Right ventricle myocardium superior (tissue), 1 donor: ENCODE measurements at regions not wholly inside any gene's neighbourhood (a gene's known extent, or its start where the extent isn't known, plus 50 kb on each side); places are given as distances from the start of the nearest gene placed in this dataset.
"Not testable (repeated sequence)": the region's sequence is repeated elsewhere in the genome, so short reads cannot be mapped to it uniquely, and the experiment has no call there.

Experiments used
- ATAC-seq: fragments of 200-7000 bp; cut with Tn5 transposase; one replicate; pipeline ENCODE4 v1.9.1; 2020; ENCODE audit warnings: mild to moderate bottlenecking; ENCODE audit not compliant: poor library complexity
- DNase-seq: peaks from one replicate; pipeline ENCODE4 v3.0.0-alpha.2; 2020
- intact Hi-C: fragments of 100-400 bp; cut with DNase I; formaldehyde crosslinking; loops from one replicate; pipeline ENCODE4 v1.11.2; 2022
- donor health status: DM: no; HTN: yes; CAD: no; lungs with severe emphysema.

DNA sequence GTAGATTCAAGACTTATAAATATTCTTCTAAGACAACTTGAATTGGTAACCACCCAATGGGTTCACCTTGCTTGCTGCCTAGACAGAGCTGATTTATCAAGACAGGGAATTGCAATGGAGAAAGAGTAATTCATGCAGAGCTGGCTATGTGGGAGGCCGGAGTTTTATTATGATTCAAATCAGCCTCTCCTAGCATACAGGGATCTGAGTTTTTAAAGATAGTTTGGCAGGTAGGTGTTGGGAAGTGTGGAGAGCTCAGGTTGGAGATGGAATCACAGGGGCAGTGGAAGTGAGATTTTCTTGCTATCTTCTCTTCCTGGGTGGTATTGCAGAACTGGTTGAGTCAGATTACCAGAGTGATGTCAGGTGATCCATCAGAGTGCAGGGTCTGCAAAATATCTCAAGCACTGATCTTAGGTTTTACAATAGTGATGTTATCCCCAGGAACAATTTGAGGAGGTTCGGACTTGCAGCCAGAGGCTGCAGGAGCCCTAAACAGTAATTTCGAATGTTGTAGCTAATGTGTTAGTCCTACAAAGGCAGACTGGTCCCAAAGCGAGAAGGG lies 1448.6 kb upstream of the RAG2 start:
- ATAC-seq, result no peak
- intact Hi-C loops, result no loop called here
- DNase-seq, result no peak

DNA sequence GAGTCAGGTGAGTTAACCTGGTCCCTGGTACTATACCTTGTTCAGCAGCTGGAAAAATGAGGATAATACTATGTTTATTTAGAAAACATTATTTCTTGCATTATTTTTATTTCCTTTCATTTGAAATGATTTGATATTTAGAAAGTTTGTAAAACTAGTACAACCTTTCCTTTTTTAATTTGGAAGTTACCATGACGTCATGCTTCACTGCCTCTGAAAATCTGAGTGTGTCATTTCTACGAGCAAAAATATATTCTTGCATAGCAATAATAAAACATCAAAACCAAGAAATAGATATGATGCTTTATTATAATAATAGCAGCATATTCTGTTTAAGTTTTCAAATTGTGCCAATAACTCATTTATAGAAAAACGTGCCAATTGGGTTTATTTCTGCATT lies 1445.0 kb upstream of the RAG2 start:
- intact Hi-C loops, result no loop called here
- DNase-seq (no peak), ATAC-seq (no peak)

DNA sequence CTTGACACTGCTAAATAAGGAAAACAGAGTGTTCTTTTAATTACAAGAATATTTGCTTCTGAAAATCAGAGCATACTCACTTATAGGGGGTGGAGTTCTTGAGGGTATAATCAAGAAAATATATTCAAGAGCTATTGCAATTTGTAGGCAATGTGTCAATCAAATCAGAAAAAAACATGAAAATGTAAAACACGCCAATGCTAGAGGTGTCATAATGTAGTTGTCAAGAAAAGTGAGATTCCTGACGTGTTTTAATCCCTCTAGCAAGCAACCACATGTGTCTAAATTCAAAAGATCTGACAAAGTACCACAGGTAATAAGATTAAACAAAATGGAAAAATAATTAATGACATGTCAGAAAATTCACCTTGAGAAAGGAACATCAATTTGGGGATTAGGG lies 1440.7 kb upstream of the RAG2 start:
- DNase-seq, result no peak
- ATAC-seq, result no peak
- intact Hi-C loops, result no loop called here

DNA sequence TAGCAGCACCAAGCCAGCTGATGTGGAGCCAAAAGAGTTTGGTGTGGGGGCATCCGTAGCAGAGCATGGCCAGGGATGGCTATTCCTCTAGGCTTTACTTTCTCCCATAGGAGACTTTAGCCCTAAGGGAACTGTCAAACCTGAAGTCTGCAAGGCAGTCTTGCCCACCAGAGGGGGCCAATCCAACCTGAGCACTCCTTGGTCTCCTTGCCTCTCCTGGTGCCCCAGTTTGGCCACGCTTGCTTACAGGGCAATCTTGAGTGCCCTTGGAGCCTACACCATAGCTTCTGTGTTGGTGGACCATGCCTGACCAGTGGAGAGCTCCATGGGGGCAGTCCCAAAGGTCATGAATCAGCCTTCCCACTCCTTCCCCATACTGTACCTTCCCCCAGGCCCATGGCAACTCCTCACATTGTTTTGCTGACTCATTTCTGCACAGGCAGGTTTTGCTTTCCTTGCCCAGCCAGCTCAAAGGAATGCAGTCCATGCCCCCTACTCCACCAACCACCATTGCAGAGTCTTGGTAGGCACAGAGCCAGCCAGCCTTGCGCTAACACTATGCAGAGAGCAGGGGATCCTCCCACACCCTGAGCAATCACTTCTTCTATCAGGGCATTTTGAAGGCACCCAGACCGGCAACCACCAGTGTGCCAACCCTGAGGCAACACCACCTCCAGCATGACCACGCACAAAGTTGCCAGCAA lies 1421.2 kb upstream of the RAG2 start:
- no peak for DNase-seq

DNA sequence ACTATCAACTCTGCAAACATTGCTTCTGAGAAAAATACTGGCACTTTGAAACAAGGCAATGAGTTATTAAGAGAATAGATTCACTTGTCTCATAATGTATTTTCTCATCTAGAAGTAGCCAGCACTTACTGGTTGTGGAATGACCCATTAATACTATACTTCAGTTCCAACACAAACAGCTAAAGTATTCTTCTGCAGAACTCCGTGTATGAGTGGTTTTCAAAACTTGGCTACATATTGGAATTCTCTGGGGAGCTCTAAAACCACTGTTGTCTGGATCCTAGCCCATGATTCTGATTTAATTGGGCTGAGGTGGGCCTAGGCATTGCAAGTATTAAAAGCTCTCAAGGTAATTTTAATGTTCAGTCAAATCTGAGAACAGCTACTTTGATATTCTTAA lies 1416.4 kb upstream of the RAG2 start:
- ATAC-seq (peak; percentile 74), DNase-seq (no peak)
- intact Hi-C loops, result no loop called here

More for the DNA sequence above, 1421.2 kb upstream of the RAG2 start:
- intact Hi-C loops, result no loop called here
- ATAC-seq, result no peak

DNA sequence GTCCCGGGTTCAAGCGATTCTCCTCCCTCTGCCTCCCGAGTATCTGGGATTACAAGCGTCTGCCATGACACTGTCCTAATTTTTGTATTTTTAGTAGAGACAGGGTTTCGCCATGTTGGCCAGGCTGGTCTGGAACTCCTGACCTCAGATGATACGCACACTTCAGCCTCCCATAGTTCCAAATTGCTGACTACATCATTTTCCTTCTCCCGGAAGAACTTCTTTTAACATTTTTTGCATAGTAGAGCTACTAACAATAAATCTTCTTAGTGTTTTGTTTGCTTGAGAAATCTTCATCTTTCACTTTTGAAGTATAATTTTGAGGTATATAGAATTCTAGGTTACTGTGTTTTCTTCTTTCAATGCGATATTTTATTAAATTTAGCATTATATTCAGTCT lies 1415.1 kb upstream of the RAG2 start:
- DNase-seq (no peak), ATAC-seq (no peak)
- intact Hi-C loops, result no loop called here

DNA sequence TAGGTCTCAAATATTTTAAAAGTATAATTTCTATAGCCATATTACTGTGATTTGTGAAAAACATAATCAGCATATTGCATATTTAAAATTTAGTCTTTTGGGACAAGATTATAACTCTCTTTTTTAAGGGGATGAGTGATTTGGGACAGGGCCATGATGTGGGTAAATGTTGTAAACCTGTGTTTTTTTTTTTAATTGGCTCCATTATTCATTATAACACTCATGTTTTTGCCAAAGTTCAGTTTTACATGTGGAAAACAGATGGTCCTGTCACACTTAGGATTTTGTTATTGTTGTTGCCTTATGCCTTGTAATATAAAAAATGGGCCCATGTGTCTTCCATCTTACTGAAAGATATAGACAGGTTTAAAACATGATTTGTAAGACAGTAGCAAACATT lies 1413.5 kb upstream of the RAG2 start:
- no peak for ATAC-seq
- no peak for DNase-seq
- intact Hi-C loops, result no loop called here

DNA sequence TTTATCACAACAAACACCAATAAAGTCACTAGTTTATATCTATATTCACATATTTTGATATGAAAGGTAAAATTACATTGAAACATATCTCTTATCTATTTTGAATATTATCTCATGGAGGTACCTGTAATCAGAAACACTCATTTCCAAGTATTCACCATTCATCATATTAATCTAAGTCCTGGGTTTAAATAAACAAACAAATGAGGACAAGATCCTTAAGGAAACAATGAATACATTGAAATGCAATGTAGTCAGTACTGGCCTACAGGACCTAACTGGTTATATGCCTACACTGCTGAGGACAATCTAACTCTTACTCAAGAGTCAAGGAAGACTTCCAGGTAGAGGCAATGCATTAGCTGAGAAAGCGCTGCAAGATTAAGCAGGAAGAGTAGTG lies 1411.9 kb upstream of the RAG2 start:
- intact Hi-C loops, result no loop called here
- DNase-seq, result no peak
- ATAC-seq, result no peak

DNA sequence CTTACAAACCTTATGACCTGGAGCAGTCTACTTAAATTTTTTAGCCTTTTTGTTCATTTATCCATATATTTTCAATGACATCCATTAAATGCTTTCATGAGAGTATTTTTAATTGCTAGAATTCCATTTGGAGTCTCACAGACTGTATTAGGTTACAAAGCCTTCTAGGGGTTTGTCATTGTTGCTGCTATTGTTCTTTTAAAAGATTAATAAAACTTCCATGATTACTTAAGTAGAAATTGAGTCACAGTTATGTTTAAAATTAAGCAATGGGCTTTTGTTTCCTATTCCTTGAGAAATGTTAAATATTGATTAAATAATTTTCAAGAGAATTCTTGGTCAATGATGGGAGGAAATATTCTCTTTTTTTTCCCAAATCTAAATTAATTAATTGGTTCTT lies 1408.4 kb upstream of the RAG2 start:
- DNase-seq (no peak), ATAC-seq (no peak)
- intact Hi-C loops, result no loop called here

DNA sequence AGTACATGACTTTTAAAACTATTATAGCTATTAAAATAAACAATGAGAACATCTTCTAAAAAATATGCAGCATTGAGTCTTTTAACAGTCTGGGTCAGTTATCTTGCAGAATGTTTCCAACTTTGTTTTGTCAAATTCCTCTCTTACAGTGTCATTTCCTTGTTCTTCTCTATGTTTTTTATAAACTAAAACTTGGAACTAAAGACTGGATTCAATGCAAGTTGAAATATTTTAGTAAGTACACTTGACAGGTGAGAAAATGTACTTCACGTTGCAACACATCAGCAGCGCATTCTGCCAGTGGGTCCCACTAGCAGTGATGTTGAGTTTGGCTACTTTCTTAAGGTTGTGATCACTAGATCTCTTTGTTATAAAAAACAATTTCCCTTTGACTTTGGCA lies 1407.6 kb upstream of the RAG2 start:
- DNase-seq (no peak), ATAC-seq (no peak)
- intact Hi-C loops, result no loop called here

DNA sequence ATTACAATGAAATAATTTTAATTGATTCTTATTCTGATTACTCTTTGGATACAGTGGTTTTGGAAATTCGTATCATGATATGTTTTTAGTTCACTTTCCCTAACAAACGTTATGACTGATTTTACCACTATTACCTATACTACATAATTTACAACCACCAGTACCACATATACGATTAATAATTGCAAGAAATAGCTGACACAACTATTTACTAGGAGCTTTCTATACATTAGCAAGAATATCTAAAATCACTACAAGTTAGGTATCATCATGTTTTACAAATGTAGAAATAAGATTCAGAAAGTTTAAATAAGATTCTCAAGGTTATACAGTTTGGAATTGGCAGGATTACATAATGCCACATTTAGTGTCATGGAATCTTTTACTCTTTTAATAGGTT lies 1401.1 kb upstream of the RAG2 start:
- ATAC-seq (no peak), DNase-seq (no peak)
- intact Hi-C loops, result no loop called here

DNA sequence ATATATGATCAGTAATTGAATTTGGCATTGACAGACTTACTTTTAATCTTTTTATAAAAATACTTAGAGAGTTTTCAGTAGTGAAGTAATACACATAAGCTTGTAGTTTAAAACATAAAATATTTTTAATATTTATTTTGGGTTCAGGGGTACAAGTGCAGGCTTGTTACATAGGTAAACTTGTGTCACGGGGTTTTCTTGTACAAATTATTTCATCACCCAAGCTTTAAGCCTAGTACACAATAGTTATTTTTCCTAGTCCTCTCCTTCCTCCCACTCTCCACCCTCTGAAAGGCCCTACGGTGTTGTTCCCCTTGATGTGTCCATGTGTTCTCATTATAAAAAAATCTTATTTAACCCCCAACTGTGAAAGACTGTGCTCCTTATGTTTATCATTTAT lies 1397.8 kb upstream of the RAG2 start:
- no peak for DNase-seq
- intact Hi-C loops, result no loop called here
- ATAC-seq, result no peak

DNA sequence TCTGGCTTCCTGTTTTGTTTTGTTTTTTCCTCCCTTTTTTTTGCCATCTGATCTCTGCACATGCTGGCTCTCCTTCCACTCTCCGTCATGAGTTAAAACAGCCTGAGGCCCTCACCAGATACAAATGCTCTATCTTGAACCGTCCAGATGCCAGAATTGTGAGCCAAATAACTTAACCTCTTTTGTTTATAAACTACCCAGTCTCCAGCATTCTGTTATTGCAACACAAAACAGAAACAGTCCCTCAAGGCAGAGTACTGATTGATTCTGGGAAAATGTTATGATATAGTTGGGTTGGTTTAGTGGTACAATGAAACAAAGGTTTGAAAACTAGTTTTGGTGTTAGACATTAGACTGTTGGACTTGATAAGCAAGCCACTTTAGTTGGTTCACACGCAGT lies 1390.0 kb upstream of the RAG2 start:
- peak; percentile 92 for ATAC-seq
- intact Hi-C loops, result no loop called here
- no peak for DNase-seq

DNA sequence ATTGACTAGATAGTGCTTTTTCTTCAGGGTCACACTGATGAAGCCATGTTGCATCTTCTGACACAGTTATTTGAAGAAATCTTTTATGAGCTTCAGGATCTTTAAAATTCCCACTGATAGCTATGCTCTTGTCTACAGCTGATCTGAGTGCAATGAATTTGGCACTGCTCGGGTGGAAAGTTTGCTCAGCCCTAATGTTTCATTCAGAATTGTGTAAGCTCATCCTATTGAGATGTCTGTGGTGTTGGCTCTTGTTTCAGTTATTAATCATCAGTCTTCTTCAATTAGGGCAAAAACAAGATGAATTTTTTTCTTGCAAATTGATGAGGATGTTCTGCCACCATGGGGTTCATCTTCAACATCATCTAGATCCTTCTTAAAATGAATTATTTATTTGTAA lies 1387.0 kb upstream of the RAG2 start:
- no peak for ATAC-seq
- intact Hi-C loops, result no loop called here
- no peak for DNase-seq

DNA sequence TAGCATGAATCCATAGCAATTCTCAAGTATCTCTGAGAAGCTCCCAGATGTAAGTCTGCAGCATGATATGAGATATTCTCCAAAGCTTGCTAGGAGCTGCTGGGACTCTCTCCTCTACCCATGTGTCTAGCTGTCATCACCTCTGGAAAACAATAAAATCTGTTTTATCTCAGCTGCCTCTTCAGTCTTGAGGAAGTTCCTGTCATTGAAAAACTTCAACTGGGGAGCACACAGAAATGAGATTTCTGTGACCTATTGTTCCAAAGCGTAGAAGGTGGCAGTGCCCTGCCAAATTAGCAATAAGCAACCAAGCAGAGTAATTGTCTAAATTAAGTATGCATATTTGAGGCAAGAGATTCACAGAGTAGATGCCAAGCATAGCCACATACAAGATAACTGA lies 1380.6 kb upstream of the RAG2 start:
- peak; percentile 36 for ATAC-seq
- intact Hi-C loops, result no loop called here
- DNase-seq, result no peak

DNA sequence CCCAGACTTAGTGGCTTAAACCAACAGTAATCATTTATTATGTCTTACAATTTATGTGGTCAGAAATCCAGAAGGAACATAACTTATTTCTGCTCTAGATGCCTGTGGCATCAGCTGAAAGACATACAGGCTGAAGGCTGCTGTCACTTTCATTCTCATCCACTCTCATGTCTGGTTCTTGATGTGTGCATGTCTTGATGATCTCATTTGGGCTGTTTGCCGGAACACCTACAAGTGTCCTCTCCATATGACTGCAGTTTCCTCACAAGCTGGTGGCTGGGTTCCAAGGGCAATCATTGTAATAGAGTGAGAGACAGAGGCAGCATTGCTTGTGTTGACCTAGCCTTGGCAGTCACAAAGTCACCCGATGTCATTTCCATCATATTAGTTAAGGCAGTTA lies 1375.9 kb upstream of the RAG2 start:
- intact Hi-C loops, result no loop called here
- DNase-seq (no peak), ATAC-seq (no peak)

DNA sequence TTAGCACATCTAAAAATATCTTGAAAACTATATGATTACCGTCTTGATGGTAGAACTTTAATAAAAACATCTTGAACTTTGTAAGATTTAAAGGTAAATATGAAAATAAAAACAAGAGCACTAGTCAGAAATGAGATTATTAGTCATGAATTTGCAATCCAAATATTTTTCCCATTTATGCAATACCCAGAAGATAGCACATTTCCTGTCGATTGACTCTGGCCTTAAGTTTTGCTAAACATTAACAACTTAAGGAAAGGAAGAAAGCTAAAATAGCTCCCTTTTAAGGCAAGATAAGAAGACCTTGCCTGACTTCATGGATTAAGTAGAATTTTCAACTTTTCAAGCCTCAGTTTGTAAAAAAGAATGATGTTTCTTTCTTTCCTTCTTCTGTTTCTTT lies 1374.7 kb upstream of the RAG2 start:
- no peak for ATAC-seq
- intact Hi-C loops, result no loop called here
- DNase-seq, result no peak

DNA sequence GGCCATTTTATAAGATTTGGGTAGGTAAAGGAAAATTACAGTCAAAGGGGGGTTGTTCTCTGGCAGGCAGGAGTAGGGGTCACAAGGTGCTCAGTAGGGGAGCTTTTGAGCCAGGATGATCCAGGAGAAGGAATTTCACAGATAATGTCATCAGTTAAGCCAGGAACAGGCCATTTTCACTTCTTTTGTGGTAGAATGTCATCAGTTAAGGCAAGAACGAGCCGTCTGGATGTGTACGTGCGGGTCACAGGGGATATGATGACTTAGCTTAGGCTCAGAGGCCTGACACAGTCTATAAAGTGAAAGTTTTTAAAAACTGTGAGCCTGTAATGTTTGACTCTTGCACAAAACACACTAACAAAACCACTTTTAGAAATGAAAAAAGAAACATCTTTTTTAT lies 1371.3 kb upstream of the RAG2 start:
- intact Hi-C loops, ATAC-seq, DNase-seq: not testable (repeated sequence)

DNA sequence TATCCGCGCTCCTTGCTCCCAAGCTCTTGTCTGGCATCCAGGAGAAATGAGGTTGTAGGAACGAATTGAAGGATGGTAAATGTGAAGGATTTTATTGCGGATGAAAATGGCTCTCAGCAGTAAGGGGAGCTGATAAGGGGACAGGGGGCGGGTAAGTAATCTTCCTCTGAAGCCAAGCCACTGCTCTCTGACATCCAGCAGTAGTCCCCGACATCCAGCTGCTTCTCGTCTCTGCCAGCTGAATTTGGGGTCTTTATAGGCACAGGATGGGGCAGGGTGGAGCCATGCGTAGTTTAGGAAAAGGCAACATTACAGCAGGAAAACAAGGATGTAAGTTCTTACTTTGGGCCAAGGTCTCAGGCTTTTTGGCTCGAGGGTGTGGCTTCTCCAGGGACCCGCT lies 1370.1 kb upstream of the RAG2 start:
- ATAC-seq (no peak), DNase-seq (no peak)
- intact Hi-C loops, result no loop called here

DNA sequence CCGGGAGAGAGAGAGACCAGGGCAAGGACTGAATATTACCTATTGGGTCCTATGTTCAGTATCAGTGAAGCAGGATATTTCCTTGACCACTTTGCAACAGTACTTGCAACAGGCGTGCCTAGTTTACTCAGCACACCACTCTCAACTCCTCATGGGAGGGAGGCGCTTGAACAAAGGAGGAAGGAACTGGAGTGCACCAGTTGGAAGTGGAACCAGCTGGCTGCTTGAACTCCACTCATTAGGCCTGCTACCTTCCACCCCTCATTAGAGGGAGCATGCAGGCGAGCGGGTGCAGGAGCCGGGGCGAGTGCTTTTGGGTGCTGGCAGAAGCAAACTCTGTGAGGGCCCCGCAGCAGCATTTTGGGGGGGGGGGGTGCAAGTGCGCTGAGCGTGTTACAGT lies 1369.6 kb upstream of the RAG2 start:
- intact Hi-C loops, result no loop called here
- DNase-seq, result no peak
- ATAC-seq, result no peak

DNA sequence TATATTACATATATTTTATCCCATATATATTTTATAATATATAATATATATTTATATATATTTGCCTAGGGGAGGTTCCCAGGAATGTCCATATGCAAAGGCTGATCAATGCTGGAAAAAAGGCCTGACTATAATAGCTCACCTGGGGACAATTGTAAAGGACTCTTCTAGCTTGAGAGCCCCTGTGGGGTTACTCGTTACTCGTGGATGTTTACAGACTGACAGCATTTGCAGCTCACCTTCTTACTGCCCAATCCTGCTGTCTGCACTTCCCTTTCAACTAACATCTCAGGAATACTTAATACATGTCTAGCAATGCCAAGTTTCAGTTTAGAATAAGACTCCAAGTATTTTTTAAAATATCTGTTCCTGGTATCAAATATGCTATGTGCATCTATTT lies 1365.4 kb upstream of the RAG2 start:
- ATAC-seq (no peak), DNase-seq (no peak)
- intact Hi-C loops, result no loop called here
